ENCODE measurements at regions not wholly inside any gene's neighbourhood (a gene's known extent, or its start where the extent isn't known, plus 50 kb on each side); places are given as distances from the start of the nearest gene placed in this dataset.

DNA sequence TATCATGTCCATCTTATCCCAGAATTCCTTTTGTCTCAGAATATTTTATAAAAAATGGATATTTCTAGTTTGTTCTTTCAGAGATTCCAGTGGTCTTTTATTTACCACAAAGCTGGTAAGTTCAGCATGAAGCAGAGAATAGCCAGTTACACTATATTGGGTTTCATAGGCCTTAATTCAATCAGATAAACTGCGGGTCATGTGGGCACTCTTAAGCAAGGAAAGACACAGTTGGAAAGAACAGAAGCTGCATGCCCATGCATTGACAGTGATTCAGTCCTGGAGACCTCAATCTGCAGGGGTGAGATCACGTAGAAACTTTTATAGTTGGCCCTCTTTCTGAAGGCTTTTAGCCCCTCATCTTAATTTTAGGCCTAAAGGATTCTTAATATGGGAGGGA, 281.3 kb upstream of the IGFBP3 start:
- TF ChIP-seq EZH2 (IDR thresholded peaks at IDR 0.05; ENCODE audit: low read depth, low read length, severe bottlenecking): no peak
- TF ChIP-seq CTCF (IDR thresholded peaks at IDR 0.05; ENCODE audit: control extremely low read depth in 1 of 3, insufficient read depth in 1 of 3, low read depth in 1 of 3, low read length in 3 of 3): no peak
- no peak for TF ChIP-seq ATF2 (IDR thresholded peaks at IDR 0.05; ENCODE audit: low read length)
- no peak for TF ChIP-seq CEBPB (IDR thresholded peaks at IDR 0.05; ENCODE audit: low read depth, low read length)
- TF ChIP-seq BRCA1 (IDR thresholded peaks at IDR 0.05; ENCODE audit: low read depth, low read length): no peak
- TF ChIP-seq POLR2A (IDR thresholded peaks at IDR 0.05; ENCODE audit: control extremely low read depth in 1 of 2, low read depth in 2 of 2, low read length in 2 of 2): no peak
- no peak for TF ChIP-seq CHD2 (IDR thresholded peaks at IDR 0.05; ENCODE audit: low read length)
- no peak for TF ChIP-seq EGR1 (IDR thresholded peaks at IDR 0.05; ENCODE audit: borderline replicate concordance, low read depth, low read length)
- no peak for TF ChIP-seq POLR2AphosphoS5 (IDR thresholded peaks at IDR 0.05; ENCODE audit: low read depth, low read length)

Measured in H1 (cell line).